ENCODE measurements at regions not wholly inside any gene's neighbourhood (a gene's known extent, or its start where the extent isn't known, plus 50 kb on each side); places are given as distances from the start of the nearest gene placed in this dataset.

- TF ChIP-seq CTCF (IDR thresholded peaks at IDR 0.05) (no peak), ZFX (IDR thresholded peaks at IDR 0.05; ENCODE audit: borderline replicate concordance) (no peak)
Observed at GRCh38 chr13:64556376-64556775, 2673.8 kb downstream of the PCDH9 start.

All from 22Rv1 (cell line).